ENCODE measurements at regions not wholly inside any gene's neighbourhood (a gene's known extent, or its start where the extent isn't known, plus 50 kb on each side); places are given as distances from the start of the nearest gene placed in this dataset.

DNA sequence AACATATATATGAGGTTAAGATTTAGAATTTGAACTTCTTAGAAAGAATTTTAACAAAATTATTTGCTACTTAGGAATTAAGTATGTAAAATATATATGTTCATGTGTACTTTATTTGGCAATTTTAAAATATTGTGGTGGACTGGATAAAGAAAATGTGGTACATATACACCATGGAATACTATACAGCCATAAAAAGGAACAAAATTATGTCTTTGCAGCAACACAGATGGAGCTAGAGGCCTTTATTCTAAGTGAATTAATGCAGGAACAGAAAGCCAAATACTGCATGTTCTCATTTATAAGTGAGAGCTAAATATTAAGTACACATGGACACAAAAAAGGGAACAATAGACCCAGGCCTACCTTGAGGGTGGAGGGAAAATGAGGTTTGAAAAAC, 72.2 kb upstream of the FMN2 start:
- Histone ChIP-seq H3K9me3 (peaks cover 12% of the 10 kb centered on the region; the same call in 2 of the 3 replicates), H3K27ac (no peak overlapping the region), H3K4me2 (no peak overlapping the region), H3K4me1 (no peaks in the 10 kb centered on the region), H3K4me3 (no peak overlapping the region)
- DNase-seq (ENCODE audit: low read depth in 1 of 2, low spot score in 1 of 2) (no peak), FAIRE-seq (no peak), ATAC-seq (no peak)
- ChIA-PET POLR2A (no interaction called here), CTCF (interaction anchor here (1.7 kb wide), 1 partner anchor 15 kb away, joined by 8 read pairs; no protein-coding TSS in a partner anchor)
- TF ChIP-seq, protein P1, sequence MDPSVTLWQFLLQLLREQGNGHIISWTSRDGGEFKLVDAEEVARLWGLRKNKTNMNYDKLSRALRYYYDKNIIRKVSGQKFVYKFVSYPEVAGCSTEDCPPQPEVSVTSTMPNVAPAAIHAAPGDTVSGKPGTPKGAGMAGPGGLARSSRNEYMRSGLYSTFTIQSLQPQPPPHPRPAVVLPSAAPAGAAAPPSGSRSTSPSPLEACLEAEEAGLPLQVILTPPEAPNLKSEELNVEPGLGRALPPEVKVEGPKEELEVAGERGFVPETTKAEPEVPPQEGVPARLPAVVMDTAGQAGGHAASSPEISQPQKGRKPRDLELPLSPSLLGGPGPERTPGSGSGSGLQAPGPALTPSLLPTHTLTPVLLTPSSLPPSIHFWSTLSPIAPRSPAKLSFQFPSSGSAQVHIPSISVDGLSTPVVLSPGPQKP (IDR thresholded peaks at IDR 0.05; ENCODE audit: low read depth, low read length) = no peak
- TF ChIP-seq, protein P2, sequence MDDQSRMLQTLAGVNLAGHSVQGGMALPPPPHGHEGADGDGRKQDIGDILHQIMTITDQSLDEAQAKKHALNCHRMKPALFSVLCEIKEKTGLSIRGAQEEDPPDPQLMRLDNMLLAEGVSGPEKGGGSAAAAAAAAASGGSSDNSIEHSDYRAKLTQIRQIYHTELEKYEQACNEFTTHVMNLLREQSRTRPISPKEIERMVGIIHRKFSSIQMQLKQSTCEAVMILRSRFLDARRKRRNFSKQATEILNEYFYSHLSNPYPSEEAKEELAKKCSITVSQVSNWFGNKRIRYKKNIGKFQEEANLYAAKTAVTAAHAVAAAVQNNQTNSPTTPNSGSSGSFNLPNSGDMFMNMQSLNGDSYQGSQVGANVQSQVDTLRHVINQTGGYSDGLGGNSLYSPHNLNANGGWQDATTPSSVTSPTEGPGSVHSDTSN (IDR thresholded peaks at IDR 0.05) = no peak
- TF ChIP-seq, protein P3, sequence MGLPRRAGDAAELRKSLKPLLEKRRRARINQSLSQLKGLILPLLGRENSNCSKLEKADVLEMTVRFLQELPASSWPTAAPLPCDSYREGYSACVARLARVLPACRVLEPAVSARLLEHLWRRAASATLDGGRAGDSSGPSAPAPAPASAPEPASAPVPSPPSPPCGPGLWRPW (IDR thresholded peaks at IDR 0.05) = no peak

DNA sequence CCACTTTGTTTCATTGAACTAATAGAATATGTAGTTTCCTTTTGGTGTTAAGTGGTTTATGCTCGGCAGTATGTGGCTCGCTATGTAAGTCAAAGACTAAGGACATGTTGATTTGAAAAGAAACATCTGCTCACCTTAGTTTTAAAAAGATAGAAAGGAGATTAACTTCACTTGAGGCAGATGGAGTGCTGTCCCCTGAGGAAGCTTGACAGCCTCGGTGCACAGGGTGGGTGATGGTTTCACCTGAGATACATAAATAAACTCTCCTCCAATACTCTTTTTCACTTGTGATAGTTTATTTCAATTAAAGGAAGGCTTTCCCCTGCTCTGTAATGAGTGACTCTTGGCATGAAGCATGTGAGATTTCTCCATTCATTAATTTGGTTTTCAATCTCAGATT, 70.8 kb upstream of the FMN2 start:
- Histone ChIP-seq H3K4me2 (no peak overlapping the region), H3K27ac (no peak overlapping the region), H3K9me3 (peaks cover 12% of the 10 kb centered on the region; the same call in 2 of the 3 replicates), H3K4me1 (no peaks in the 10 kb centered on the region), H3K4me3 (no peak overlapping the region)
- no peak for DNase-seq (ENCODE audit: low read depth in 1 of 2, low spot score in 1 of 2)
- POLR2A ChIA-PET = no interaction called here
- 79% methylated on average over 3 of the region's 3 CpGs for WGBS (ENCODE audit: missing lambda C conversion rate)
- no peak for FAIRE-seq
- no peak for ATAC-seq
- no peak for TF ChIP-seq ZNF302 (CRISPR knock-in tag; IDR thresholded peaks at IDR 0.05)
- TF ChIP-seq HOXB5 (CRISPR knock-in tag; IDR thresholded peaks at IDR 0.05) = no peak
- TF ChIP-seq, protein P4, sequence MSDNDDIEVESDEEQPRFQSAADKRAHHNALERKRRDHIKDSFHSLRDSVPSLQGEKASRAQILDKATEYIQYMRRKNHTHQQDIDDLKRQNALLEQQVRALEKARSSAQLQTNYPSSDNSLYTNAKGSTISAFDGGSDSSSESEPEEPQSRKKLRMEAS (IDR thresholded peaks at IDR 0.05) = no peak
- no peak for TF ChIP-seq CEBPB (IDR thresholded peaks at IDR 0.05)
- no peak for TF ChIP-seq RARB (CRISPR knock-in tag; IDR thresholded peaks at IDR 0.05)
- TF ChIP-seq HEYL (CRISPR knock-in tag; IDR thresholded peaks at IDR 0.05) = no peak
- TF ChIP-seq, protein P5, sequence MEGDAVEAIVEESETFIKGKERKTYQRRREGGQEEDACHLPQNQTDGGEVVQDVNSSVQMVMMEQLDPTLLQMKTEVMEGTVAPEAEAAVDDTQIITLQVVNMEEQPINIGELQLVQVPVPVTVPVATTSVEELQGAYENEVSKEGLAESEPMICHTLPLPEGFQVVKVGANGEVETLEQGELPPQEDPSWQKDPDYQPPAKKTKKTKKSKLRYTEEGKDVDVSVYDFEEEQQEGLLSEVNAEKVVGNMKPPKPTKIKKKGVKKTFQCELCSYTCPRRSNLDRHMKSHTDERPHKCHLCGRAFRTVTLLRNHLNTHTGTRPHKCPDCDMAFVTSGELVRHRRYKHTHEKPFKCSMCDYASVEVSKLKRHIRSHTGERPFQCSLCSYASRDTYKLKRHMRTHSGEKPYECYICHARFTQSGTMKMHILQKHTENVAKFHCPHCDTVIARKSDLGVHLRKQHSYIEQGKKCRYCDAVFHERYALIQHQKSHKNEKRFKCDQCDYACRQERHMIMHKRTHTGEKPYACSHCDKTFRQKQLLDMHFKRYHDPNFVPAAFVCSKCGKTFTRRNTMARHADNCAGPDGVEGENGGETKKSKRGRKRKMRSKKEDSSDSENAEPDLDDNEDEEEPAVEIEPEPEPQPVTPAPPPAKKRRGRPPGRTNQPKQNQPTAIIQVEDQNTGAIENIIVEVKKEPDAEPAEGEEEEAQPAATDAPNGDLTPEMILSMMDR (IDR thresholded peaks at IDR 0.05) = no peak
- TF ChIP-seq JUNB (IDR thresholded peaks at IDR 0.05) = no peak
- TF ChIP-seq FOXS1 (CRISPR knock-in tag; IDR thresholded peaks at IDR 0.05) = no peak
- TF ChIP-seq, protein P6, sequence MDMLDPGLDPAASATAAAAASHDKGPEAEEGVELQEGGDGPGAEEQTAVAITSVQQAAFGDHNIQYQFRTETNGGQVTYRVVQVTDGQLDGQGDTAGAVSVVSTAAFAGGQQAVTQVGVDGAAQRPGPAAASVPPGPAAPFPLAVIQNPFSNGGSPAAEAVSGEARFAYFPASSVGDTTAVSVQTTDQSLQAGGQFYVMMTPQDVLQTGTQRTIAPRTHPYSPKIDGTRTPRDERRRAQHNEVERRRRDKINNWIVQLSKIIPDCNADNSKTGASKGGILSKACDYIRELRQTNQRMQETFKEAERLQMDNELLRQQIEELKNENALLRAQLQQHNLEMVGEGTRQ (IDR thresholded peaks at IDR 0.05) = no peak
- no peak for TF ChIP-seq CBX8 (IDR thresholded peaks at IDR 0.05)
- CTCF ChIA-PET = no interaction called here

DNA sequence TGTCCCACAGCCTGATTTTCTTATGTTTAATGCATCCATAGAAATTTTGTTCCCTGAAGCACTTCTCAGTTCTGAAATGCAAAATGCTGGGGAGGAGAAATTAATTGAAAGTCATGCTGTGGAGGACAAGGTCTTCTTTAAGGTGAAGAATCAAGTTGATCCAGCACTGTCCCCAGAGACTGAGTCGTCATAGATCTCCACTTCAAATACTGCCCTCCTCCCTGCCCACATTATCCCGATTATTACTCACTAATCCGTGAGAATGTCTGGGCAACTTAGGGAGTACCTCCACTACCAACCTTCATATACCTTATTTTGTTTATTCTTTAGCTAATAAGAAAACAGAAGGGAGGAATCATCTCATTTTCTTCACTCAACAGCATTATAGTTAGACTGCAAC, 70.0 kb upstream of the FMN2 start:
- DNase-seq (ENCODE audit: low read depth in 1 of 2, low spot score in 1 of 2) (no peak), FAIRE-seq (no peak), ATAC-seq (no peak)
- CTCF ChIA-PET = no interaction called here
- H3K4me1 ChIP-seq = no peaks in the 10 kb centered on the region
- POLR2A ChIA-PET = no interaction called here
- 24% methylated on average over 3 of the region's 3 CpGs for WGBS (ENCODE audit: missing lambda C conversion rate)
- H3K27ac ChIP-seq = no peak overlapping the region
- no peak overlapping the region for H3K4me3 ChIP-seq
- no peak overlapping the region for H3K4me2 ChIP-seq
- peaks cover 12% of the 10 kb centered on the region; the same call in 2 of the 3 replicates for H3K9me3 ChIP-seq
- TF ChIP-seq MAFK (IDR thresholded peaks at IDR 0.05; ENCODE audit: partially characterized antibody) (no peak), ZNF302 (CRISPR knock-in tag; IDR thresholded peaks at IDR 0.05) (no peak), FOSB (CRISPR knock-in tag; IDR thresholded peaks at IDR 0.05) (no peak), POLR2A (IDR thresholded peaks at IDR 0.05; ENCODE audit: low read length) (no peak), EHMT2 (IDR thresholded peaks at IDR 0.05; ENCODE audit: low read depth) (no peak)
- TF ChIP-seq, protein P4 (IDR thresholded peaks at IDR 0.05) = no peak
- TF ChIP-seq, protein P5 (IDR thresholded peaks at IDR 0.05) = no peak

Measured in A549 (cell line).